ENCODE measurements at regions not wholly inside any gene's neighbourhood (a gene's known extent, or its start where the extent isn't known, plus 50 kb on each side); places are given as distances from the start of the nearest gene placed in this dataset.

DNA sequence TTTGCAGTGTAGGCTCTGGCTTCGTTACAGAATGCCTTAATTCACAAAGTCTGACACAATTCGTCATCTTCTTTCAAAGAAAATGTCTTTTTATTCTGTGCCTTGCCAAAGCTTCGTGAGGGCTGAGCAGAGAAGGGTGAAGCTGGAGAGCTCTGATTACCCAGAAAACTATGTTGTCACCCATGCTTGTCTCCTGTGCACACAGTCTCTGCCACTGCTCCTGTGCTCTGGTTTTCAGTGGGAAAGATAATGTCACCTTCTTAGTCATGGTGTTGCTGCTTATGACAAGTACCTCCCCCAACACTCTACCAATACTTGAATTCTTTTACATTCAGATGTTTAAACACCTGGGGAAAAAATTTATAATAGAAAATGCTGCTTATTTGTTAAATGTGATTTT is 509.2 kb upstream of the GRM7 start:
- TF ChIP-seq, protein P1, sequence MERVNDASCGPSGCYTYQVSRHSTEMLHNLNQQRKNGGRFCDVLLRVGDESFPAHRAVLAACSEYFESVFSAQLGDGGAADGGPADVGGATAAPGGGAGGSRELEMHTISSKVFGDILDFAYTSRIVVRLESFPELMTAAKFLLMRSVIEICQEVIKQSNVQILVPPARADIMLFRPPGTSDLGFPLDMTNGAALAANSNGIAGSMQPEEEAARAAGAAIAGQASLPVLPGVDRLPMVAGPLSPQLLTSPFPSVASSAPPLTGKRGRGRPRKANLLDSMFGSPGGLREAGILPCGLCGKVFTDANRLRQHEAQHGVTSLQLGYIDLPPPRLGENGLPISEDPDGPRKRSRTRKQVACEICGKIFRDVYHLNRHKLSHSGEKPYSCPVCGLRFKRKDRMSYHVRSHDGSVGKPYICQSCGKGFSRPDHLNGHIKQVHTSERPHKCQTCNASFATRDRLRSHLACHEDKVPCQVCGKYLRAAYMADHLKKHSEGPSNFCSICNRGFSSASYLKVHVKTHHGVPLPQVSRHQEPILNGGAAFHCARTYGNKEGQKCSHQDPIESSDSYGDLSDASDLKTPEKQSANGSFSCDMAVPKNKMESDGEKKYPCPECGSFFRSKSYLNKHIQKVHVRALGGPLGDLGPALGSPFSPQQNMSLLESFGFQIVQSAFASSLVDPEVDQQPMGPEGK (CRISPR knock-in tag; IDR thresholded peaks at IDR 0.05; ENCODE audit: borderline replicate concordance): no peak
- TF ChIP-seq BACH2 (CRISPR knock-in tag; IDR thresholded peaks at IDR 0.05; ENCODE audit: borderline replicate concordance) (no peak), ARNTL (CRISPR knock-in tag; IDR thresholded peaks at IDR 0.05; ENCODE audit: borderline replicate concordance, low read depth) (no peak), ZFP30 (CRISPR knock-in tag; IDR thresholded peaks at IDR 0.05) (no peak), CSRNP3 (CRISPR knock-in tag; IDR thresholded peaks at IDR 0.05) (no peak), ZC3H10 (CRISPR knock-in tag; IDR thresholded peaks at IDR 0.05) (no peak), ZFP3 (CRISPR knock-in tag; IDR thresholded peaks at IDR 0.05) (no peak), RARB (CRISPR knock-in tag; IDR thresholded peaks at IDR 0.05) (no peak), TOX (CRISPR knock-in tag; IDR thresholded peaks at IDR 0.05; ENCODE audit: borderline replicate concordance) (no peak), ZNF565 (CRISPR knock-in tag; conservative IDR thresholded peaks at IDR 0.05; ENCODE audit: low read depth) (no peak)
- TF ChIP-seq, protein P2, sequence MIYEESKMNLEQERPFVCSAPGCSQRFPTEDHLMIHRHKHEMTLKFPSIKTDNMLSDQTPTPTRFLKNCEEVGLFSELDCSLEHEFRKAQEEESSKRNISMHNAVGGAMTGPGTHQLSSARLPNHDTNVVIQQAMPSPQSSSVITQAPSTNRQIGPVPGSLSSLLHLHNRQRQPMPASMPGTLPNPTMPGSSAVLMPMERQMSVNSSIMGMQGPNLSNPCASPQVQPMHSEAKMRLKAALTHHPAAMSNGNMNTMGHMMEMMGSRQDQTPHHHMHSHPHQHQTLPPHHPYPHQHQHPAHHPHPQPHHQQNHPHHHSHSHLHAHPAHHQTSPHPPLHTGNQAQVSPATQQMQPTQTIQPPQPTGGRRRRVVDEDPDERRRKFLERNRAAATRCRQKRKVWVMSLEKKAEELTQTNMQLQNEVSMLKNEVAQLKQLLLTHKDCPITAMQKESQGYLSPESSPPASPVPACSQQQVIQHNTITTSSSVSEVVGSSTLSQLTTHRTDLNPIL (CRISPR knock-in tag; IDR thresholded peaks at IDR 0.05; ENCODE audit: low read depth): no peak
- TF ChIP-seq, protein P3, sequence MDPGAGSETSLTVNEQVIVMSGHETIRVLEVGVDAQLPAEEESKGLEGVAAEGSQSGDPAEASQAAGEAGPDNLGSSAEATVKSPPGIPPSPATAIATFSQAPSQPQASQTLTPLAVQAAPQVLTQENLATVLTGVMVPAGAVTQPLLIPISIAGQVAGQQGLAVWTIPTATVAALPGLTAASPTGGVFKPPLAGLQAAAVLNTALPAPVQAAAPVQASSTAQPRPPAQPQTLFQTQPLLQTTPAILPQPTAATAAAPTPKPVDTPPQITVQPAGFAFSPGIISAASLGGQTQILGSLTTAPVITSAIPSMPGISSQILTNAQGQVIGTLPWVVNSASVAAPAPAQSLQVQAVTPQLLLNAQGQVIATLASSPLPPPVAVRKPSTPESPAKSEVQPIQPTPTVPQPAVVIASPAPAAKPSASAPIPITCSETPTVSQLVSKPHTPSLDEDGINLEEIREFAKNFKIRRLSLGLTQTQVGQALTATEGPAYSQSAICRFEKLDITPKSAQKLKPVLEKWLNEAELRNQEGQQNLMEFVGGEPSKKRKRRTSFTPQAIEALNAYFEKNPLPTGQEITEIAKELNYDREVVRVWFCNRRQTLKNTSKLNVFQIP (CRISPR knock-in tag; IDR thresholded peaks at IDR 0.05; ENCODE audit: borderline replicate concordance, low read depth): no peak
